Activated T-helper 17 cell treated with anti-CD3 and anti-CD28 coated beads, Interleukin-2, amount 50 U/mL, for 72 hours (primary cell): ENCODE measurements at regions not wholly inside any gene's neighbourhood (a gene's known extent, or its start where the extent isn't known, plus 50 kb on each side); places are given as distances from the start of the nearest gene placed in this dataset.
"Not testable (repeated sequence)": the region's sequence is repeated elsewhere in the genome, so short reads cannot be mapped to it uniquely, and the experiment has no call there.

ENCODE experiments used
- ATAC-seq: fragments of 150-1000 bp; cut with Tn5 transposase; replicated peaks from 2 replicates; pipeline ENCODE4 v1.10.0; 2021; ENCODE audit warnings: mild to moderate bottlenecking, moderate library complexity
- H3K27ac Mint-ChIP-seq: one replicate; pipeline ENCODE4 v1.8.0; 2022; ENCODE audit warnings: mixed read lengths
- H3K27me3 Mint-ChIP-seq: one replicate; pipeline ENCODE4 v1.8.0; 2022; ENCODE audit warnings: mixed read lengths
- H3K36me3 Mint-ChIP-seq: one replicate; pipeline ENCODE4 v1.8.0; 2022; ENCODE audit warnings: low read depth, mild to moderate bottlenecking, mixed read lengths
- H3K4me1 Mint-ChIP-seq: one replicate; pipeline ENCODE4 v1.8.0; 2022; ENCODE audit warnings: mixed read lengths
- H3K4me3 Mint-ChIP-seq: one replicate; pipeline ENCODE4 v1.8.0; 2022; ENCODE audit warnings: mild to moderate bottlenecking, mixed read lengths
- H3K9me3 Mint-ChIP-seq: one replicate; pipeline ENCODE4 v1.8.0; 2022; ENCODE audit warnings: mixed read lengths

GRCh38 chr1:29688471-29689365 is 452.4 kb downstream of the PTPRU start:
- H3K4me1 Mint-ChIP-seq = no peaks in the 10 kb centered on the region
- no peaks in the 10 kb centered on the region for H3K9me3 Mint-ChIP-seq
- peak overlapping the region; percentile 43 for H3K4me3 Mint-ChIP-seq
- no peaks in the 10 kb centered on the region for H3K36me3 Mint-ChIP-seq
- H3K27ac Mint-ChIP-seq = peak overlapping the region; percentile 31
- H3K27me3 Mint-ChIP-seq = peaks cover 28% of the 10 kb centered on the region
- ATAC-seq = peak; percentile 92

GRCh38 chr1:29687601-29688244 is 451.4 kb downstream of the PTPRU start:
- no peaks in the 10 kb centered on the region for H3K4me1 Mint-ChIP-seq
- no peak for ATAC-seq
- H3K4me3 Mint-ChIP-seq = peak overlapping the region; percentile 43
- peak overlapping the region; percentile 31 for H3K27ac Mint-ChIP-seq
- H3K36me3 Mint-ChIP-seq = no peaks in the 10 kb centered on the region
- H3K9me3 Mint-ChIP-seq = no peaks in the 10 kb centered on the region
- H3K27me3 Mint-ChIP-seq = peaks cover 28% of the 10 kb centered on the region

- H3K4me3 Mint-ChIP-seq = no peak overlapping the region
- no peaks in the 10 kb centered on the region for H3K36me3 Mint-ChIP-seq
- no peak for ATAC-seq
- H3K4me1 Mint-ChIP-seq = no peaks in the 10 kb centered on the region
- H3K9me3 Mint-ChIP-seq = no peaks in the 10 kb centered on the region
- no peak overlapping the region for H3K27ac Mint-ChIP-seq
- H3K27me3 Mint-ChIP-seq = peaks cover 26% of the 10 kb centered on the region
Observed at GRCh38 chr1:29687166-29687565, 450.8 kb downstream of the PTPRU start.

- Mint-ChIP-seq H3K4me1 (no peaks in the 10 kb centered on the region), H3K27me3 (peaks cover 25% of the 10 kb centered on the region), H3K4me3 (no peak overlapping the region), H3K9me3 (no peaks in the 10 kb centered on the region), H3K27ac (no peak overlapping the region), H3K36me3 (no peaks in the 10 kb centered on the region)
- no peak for ATAC-seq
Observed at GRCh38 chr1:29686012-29686930, 449.9 kb downstream of the PTPRU start.

- Mint-ChIP-seq H3K36me3 (no peaks in the 10 kb centered on the region), H3K9me3 (no peaks in the 10 kb centered on the region), H3K4me3 (no peak overlapping the region), H3K27ac (no peak overlapping the region), H3K27me3 (peaks cover 21% of the 10 kb centered on the region), H3K4me1 (no peaks in the 10 kb centered on the region)
- ATAC-seq = no peak
Observed at GRCh38 chr1:29685387-29685786, 449.1 kb downstream of the PTPRU start.

- Mint-ChIP-seq H3K4me3 (no peak overlapping the region), H3K27me3 (peaks cover 16% of the 10 kb centered on the region), H3K27ac (no peak overlapping the region), H3K36me3 (no peaks in the 10 kb centered on the region), H3K4me1 (no peaks in the 10 kb centered on the region), H3K9me3 (no peaks in the 10 kb centered on the region)
- no peak for ATAC-seq
Observed at GRCh38 chr1:29684141-29684540, 447.8 kb downstream of the PTPRU start.

GRCh38 chr1:29683472-29683871 is 447.1 kb downstream of the PTPRU start:
- no peak overlapping the region for H3K4me3 Mint-ChIP-seq
- H3K36me3 Mint-ChIP-seq = no peaks in the 10 kb centered on the region
- ATAC-seq = no peak
- H3K9me3 Mint-ChIP-seq = no peaks in the 10 kb centered on the region
- no peak overlapping the region for H3K27ac Mint-ChIP-seq
- H3K27me3 Mint-ChIP-seq = peaks cover 16% of the 10 kb centered on the region
- no peaks in the 10 kb centered on the region for H3K4me1 Mint-ChIP-seq

- peaks cover 15% of the 10 kb centered on the region for H3K27me3 Mint-ChIP-seq
- no peak for ATAC-seq
- H3K4me1 Mint-ChIP-seq = no peaks in the 10 kb centered on the region
- H3K4me3 Mint-ChIP-seq = no peak overlapping the region
- no peaks in the 10 kb centered on the region for H3K9me3 Mint-ChIP-seq
- H3K27ac Mint-ChIP-seq = no peak overlapping the region
- no peaks in the 10 kb centered on the region for H3K36me3 Mint-ChIP-seq
Observed at GRCh38 chr1:29682919-29683295, 446.6 kb downstream of the PTPRU start.

GRCh38 chr1:29682171-29682918 is 446.0 kb downstream of the PTPRU start:
- H3K27me3 Mint-ChIP-seq = peaks cover 10% of the 10 kb centered on the region
- H3K36me3 Mint-ChIP-seq = no peaks in the 10 kb centered on the region
- ATAC-seq = no peak
- H3K27ac Mint-ChIP-seq = no peak overlapping the region
- H3K4me1 Mint-ChIP-seq = no peaks in the 10 kb centered on the region
- H3K9me3 Mint-ChIP-seq = no peaks in the 10 kb centered on the region
- H3K4me3 Mint-ChIP-seq = no peak overlapping the region

GRCh38 chr1:29681416-29681815 is 445.1 kb downstream of the PTPRU start:
- not testable (repeated sequence) for H3K27me3 Mint-ChIP-seq, H3K9me3 Mint-ChIP-seq, H3K27ac Mint-ChIP-seq, ATAC-seq, H3K4me3 Mint-ChIP-seq, H3K36me3 Mint-ChIP-seq, H3K4me1 Mint-ChIP-seq

GRCh38 chr1:29679828-29680558 is 443.7 kb downstream of the PTPRU start:
- no peaks in the 10 kb centered on the region for H3K9me3 Mint-ChIP-seq
- no peak for ATAC-seq
- no peak overlapping the region for H3K27ac Mint-ChIP-seq
- H3K4me1 Mint-ChIP-seq = no peaks in the 10 kb centered on the region
- no peaks in the 10 kb centered on the region for H3K36me3 Mint-ChIP-seq
- H3K27me3 Mint-ChIP-seq = peaks cover 4% of the 10 kb centered on the region
- H3K4me3 Mint-ChIP-seq = no peak overlapping the region

GRCh38 chr1:29679316-29679715 is 443.0 kb downstream of the PTPRU start:
- Mint-ChIP-seq H3K27ac (no peak overlapping the region), H3K4me1 (no peaks in the 10 kb centered on the region), H3K36me3 (no peaks in the 10 kb centered on the region), H3K4me3 (no peak overlapping the region), H3K27me3 (no peaks in the 10 kb centered on the region), H3K9me3 (no peaks in the 10 kb centered on the region)
- no peak for ATAC-seq
